GDM1 (cell line): ENCODE measurements at regions not wholly inside any gene's neighbourhood (a gene's known extent, or its start where the extent isn't known, plus 50 kb on each side); places are given as distances from the start of the nearest gene placed in this dataset.
"Not testable (repeated sequence)": the region's sequence is repeated elsewhere in the genome, so short reads cannot be mapped to it uniquely, and the experiment has no call there.

Experiments
- DNase-seq: peaks from one replicate; lab custom pipeline; 2025; lab: John Stamatoyannopoulos, UW

- DNase-seq = not testable (repeated sequence)
These were observed 1996.0 kb downstream of the PCDH7 start for GRCh38 chr4:32716090-32716620.

- DNase-seq = no peak
These were observed 2015.9 kb downstream of the PCDH7 start for GRCh38 chr4:32735856-32736590.

GRCh38 chr4:32744211-32744610 is 2024.0 kb downstream of the PCDH7 start:
- DNase-seq = no peak

GRCh38 chr4:32745351-32745750 is 2025.2 kb downstream of the PCDH7 start:
- no peak for DNase-seq

- no peak for DNase-seq
These were observed 2027.9 kb downstream of the PCDH7 start for GRCh38 chr4:32748061-32748460.

GRCh38 chr4:32748498-32748897 is 2028.3 kb downstream of the PCDH7 start:
- no peak for DNase-seq

GRCh38 chr4:32752962-32753361 is 2032.8 kb downstream of the PCDH7 start:
- DNase-seq = no peak

GRCh38 chr4:32768664-32769389 is 2048.7 kb downstream of the PCDH7 start:
- no peak for DNase-seq

GRCh38 chr4:32771491-32771890 is 2051.3 kb downstream of the PCDH7 start:
- no peak for DNase-seq

GRCh38 chr4:32775049-32775448 is 2054.9 kb downstream of the PCDH7 start:
- DNase-seq = peak; percentile 20

- DNase-seq = no peak
These were observed 2056.4 kb downstream of the PCDH7 start for GRCh38 chr4:32776435-32777203.

- DNase-seq = no peak
These were observed 2057.9 kb downstream of the PCDH7 start for GRCh38 chr4:32778025-32778424.

GRCh38 chr4:32778938-32779337 is 2058.8 kb downstream of the PCDH7 start:
- no peak for DNase-seq

GRCh38 chr4:32789026-32789608 is 2068.9 kb downstream of the PCDH7 start:
- DNase-seq = no peak

GRCh38 chr4:32790803-32791202 is 2070.6 kb downstream of the PCDH7 start:
- DNase-seq = no peak

- no peak for DNase-seq
These were observed 2078.4 kb downstream of the PCDH7 start for GRCh38 chr4:32798471-32799159.

GRCh38 chr4:32824336-32824735 is 2104.2 kb downstream of the PCDH7 start:
- DNase-seq = no peak

- no peak for DNase-seq
These were observed 2106.0 kb downstream of the PCDH7 start for GRCh38 chr4:32826169-32826568.

GRCh38 chr4:32830160-32830559 is 2110.0 kb downstream of the PCDH7 start:
- no peak for DNase-seq

- DNase-seq = no peak
These were observed 2110.9 kb downstream of the PCDH7 start for GRCh38 chr4:32831104-32831503.

- no peak for DNase-seq
These were observed 2120.5 kb downstream of the PCDH7 start for GRCh38 chr4:32840461-32841189.
